Testis (tissue), 2 donors: ENCODE measurements at regions not wholly inside any gene's neighbourhood (a gene's known extent, or its start where the extent isn't known, plus 50 kb on each side); places are given as distances from the start of the nearest gene placed in this dataset.

Source experiments
- DNase-seq: peaks from one replicate; pipeline ENCODE4 v3.0.0-alpha.2; 2019
- H3K27ac ChIP-seq, 2 donors: fragments of 200-600 bp; sonication (generic); one replicate each; pipeline ENCODE4 v1.5.1; 2019
- H3K27me3 ChIP-seq: fragments of 200-600 bp; sonication (generic); one replicate; pipeline ENCODE4 v1.5.1; 2019
- H3K36me3 ChIP-seq: fragments of 200-600 bp; sonication (generic); one replicate; pipeline ENCODE4 v1.5.1; 2017; ENCODE audit warnings: low read depth; ENCODE audit errors: missing control alignments
- H3K4me1 ChIP-seq: fragments of 200-600 bp; sonication (generic); one replicate; pipeline ENCODE4 v1.5.1; 2019
- H3K4me3 ChIP-seq, 2 donors: fragments of 200-600 bp; sonication (generic); one replicate each; pipeline ENCODE4 v1.5.1; 2017 to 2019
- H3K9me3 ChIP-seq: fragments of 200-600 bp; sonication (generic); one replicate; pipeline ENCODE4 v1.5.1; 2017
- CTCF ChIP-seq, 3 experiments: fragments of 450-650 bp in 2 of 3; fragments of 200-600 bp in 1 of 3; sonication (generic) in 1 of 3; IDR thresholded peaks; one replicate each; pipeline ENCODE4 v1.5.1; 2016 to 2019; ENCODE audit warnings: antibody characterized with exemption in 3 of 3, mild to moderate bottlenecking in 2 of 3, moderate library complexity in 1 of 3
- POLR2A ChIP-seq: fragments of 450-650 bp; IDR thresholded peaks from one replicate; pipeline ENCODE4 v1.6.1; 2017; ENCODE audit warnings: antibody characterized with exemption, mild to moderate bottlenecking, moderate library complexity
- WGBS, 2 donors: methylation state at CpG; one replicate each; pipeline ENCODE4 v1.1.5; 2018; 5-methylcytosine and 5-hydroxymethylcytosine counted together
- intact Hi-C: fragments of 100-400 bp; cut with DNase I; formaldehyde crosslinking; loops from one replicate; pipeline ENCODE4 v1.15.1; 2023; ENCODE audit warnings: low total_unique reads

GRCh38 chr9:108002371-108002956, 512.9 kb upstream of the KLF4 start:
- H3K4me1 ChIP-seq = no peaks in the 10 kb centered on the region
- no peak for TF ChIP-seq POLR2A
- no peak for TF ChIP-seq CTCF (IDR thresholded peaks at IDR 0.05)
- no peaks in the 10 kb centered on the region for H3K9me3 ChIP-seq
- no peaks in the 10 kb centered on the region for H3K36me3 ChIP-seq
- no peaks in the 10 kb centered on the region for H3K27me3 ChIP-seq
- no peak overlapping the region for H3K4me3 ChIP-seq
- peak; percentile 14 for DNase-seq
- intact Hi-C loops = no loop called here
- peak overlapping the region in 1 of 2 donors; percentile 50 for H3K27ac ChIP-seq
- WGBS, 2 donors = 53 to 59% methylated on average over 15 of the region's 15 CpGs

- H3K27me3 ChIP-seq = no peaks in the 10 kb centered on the region
- WGBS, 2 donors = 86 to 100% methylated on average over 2 to 4 of the region's 4 CpGs
- no peak overlapping the region for H3K27ac ChIP-seq
- no peak for TF ChIP-seq POLR2A
- TF ChIP-seq CTCF (IDR thresholded peaks at IDR 0.05) = no peak
- no peaks in the 10 kb centered on the region for H3K9me3 ChIP-seq
- H3K36me3 ChIP-seq = no peaks in the 10 kb centered on the region
- intact Hi-C loops = no loop called here
- H3K4me1 ChIP-seq = no peaks in the 10 kb centered on the region
- H3K4me3 ChIP-seq = no peak overlapping the region
- DNase-seq = no peak
Observed at GRCh38 chr9:108001237-108001636, 511.7 kb upstream of the KLF4 start.

- TF ChIP-seq CTCF (IDR thresholded peaks at IDR 0.05) (no peak), POLR2A (no peak)
- Histone ChIP-seq H3K36me3 (no peaks in the 10 kb centered on the region), H3K27me3 (no peaks in the 10 kb centered on the region), H3K4me1 (no peaks in the 10 kb centered on the region), H3K4me3 (no peak overlapping the region), H3K9me3 (no peaks in the 10 kb centered on the region), H3K27ac (no peak overlapping the region)
- intact Hi-C loops = no loop called here
- WGBS, 2 donors = 83 to 94% methylated on average over 2 of the region's 2 CpGs
- DNase-seq = no peak
Observed at GRCh38 chr9:107999890-108000289, 510.3 kb upstream of the KLF4 start.

GRCh38 chr9:107999011-107999410, 509.4 kb upstream of the KLF4 start:
- no peak overlapping the region for H3K27ac ChIP-seq
- intact Hi-C loops = no loop called here
- no peaks in the 10 kb centered on the region for H3K27me3 ChIP-seq
- H3K9me3 ChIP-seq = no peaks in the 10 kb centered on the region
- no peak overlapping the region for H3K4me3 ChIP-seq
- 49 to 64% methylated on average over 5 of the region's 5 CpGs for WGBS, 2 donors
- no peaks in the 10 kb centered on the region for H3K4me1 ChIP-seq
- TF ChIP-seq CTCF (IDR thresholded peaks at IDR 0.05) (no peak), POLR2A (no peak)
- no peaks in the 10 kb centered on the region for H3K36me3 ChIP-seq
- no peak for DNase-seq

- H3K27ac ChIP-seq = no peak overlapping the region
- peaks cover 9% of the 10 kb centered on the region for H3K4me1 ChIP-seq
- H3K4me3 ChIP-seq = no peak overlapping the region
- WGBS, 2 donors = 73 to 77% methylated on average over 2 of the region's 2 CpGs
- intact Hi-C loops = no loop called here
- no peaks in the 10 kb centered on the region for H3K36me3 ChIP-seq
- TF ChIP-seq POLR2A = no peak
- no peak for TF ChIP-seq CTCF (IDR thresholded peaks at IDR 0.05)
- H3K9me3 ChIP-seq = no peaks in the 10 kb centered on the region
- H3K27me3 ChIP-seq = no peaks in the 10 kb centered on the region
- no peak for DNase-seq
Observed at GRCh38 chr9:107994648-107995047, 505.1 kb upstream of the KLF4 start.
